HG03442 (cell line): ENCODE measurements at regions not wholly inside any gene's neighbourhood (a gene's known extent, or its start where the extent isn't known, plus 50 kb on each side); places are given as distances from the start of the nearest gene placed in this dataset.
"Not testable (repeated sequence)": the region's sequence is repeated elsewhere in the genome, so short reads cannot be mapped to it uniquely, and the experiment has no call there.

Source experiments
- ATAC-seq: cut with Tn5 transposase; IDR thresholded peaks from one replicate; pipeline ENCODE4 v1.9.1; 2021; ENCODE audit warnings: mild to moderate bottlenecking, moderate library complexity; ENCODE audit not compliant: unreplicated experiment

DNA sequence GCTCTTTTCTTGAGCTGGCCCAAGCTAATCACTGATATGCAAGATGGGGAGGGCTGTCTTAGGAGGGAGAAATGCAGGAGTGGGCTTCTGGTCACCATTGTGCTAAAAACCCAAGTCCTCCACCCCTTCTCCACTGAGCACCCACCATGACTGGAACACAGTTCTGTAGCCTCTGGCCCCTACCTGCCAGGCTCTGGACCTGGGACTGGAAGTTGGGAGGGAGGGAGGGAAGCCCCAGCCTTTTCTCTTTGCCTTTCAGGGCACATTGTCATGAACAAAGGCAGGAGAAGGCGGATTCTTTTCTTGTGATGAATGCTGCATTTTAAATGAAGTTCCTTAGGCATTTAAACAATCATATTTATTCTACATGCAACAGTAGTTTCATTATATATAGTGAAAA is 559.1 kb upstream of the TRPC7 start:
- ATAC-seq, result no peak

DNA sequence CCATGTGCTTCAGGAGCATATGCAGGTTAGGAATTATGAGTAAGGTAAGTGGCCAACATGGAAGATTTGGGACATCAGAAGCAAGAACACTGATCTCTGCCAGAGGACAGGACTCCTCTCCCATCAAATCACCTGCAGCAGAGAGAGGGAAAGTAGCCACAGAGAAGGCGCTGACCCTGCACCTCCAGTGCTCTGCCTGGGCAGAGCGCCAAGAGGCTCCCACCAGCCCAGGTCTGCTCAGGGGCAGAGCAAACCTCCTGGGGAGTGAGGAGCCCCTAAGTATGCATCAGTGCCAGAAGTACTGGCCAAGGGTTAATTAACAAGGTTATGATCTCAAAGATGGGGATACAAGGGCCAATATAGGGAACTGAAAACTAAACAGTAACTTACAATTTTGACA is 545.3 kb upstream of the TRPC7 start:
- ATAC-seq, result no peak

DNA sequence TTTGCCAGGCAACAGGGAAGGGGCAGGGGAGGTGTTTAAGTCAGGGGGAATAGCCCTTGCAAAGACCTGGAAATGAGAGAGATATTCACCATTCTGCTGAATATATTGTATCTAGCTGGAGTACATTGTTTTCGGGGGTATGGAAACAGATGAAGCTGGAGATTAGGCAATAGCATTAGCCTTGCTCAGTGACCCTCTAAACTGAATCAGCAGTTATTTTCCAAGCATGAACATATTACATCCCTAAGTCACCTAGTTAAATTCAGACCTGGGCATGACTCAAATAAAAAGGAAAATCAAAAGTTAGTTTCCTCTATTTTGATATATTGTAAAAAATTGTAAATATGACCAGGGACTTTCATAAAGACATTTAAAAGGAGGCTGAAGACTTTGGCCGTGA is 544.6 kb upstream of the TRPC7 start:
- no peak for ATAC-seq

DNA sequence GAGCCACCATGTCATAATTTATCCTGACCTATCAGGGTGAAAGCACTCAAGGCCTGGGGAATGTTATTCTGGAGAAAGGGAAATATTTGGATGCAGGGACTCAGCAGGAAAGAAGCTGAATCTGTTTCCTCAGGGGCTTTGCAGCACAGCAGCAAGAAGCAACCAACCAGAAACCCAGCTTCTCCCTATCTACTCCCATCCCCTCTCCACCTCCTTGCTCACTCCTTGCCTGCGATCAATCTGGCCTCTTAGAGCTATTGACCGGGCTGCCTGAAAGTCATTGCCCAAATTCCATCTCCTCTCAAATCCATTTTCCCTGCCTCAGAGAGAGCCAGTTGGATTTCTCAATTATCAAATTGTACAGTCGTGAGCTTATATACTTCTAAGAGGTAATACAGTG is 542.0 kb upstream of the TRPC7 start:
- ATAC-seq, result no peak

DNA sequence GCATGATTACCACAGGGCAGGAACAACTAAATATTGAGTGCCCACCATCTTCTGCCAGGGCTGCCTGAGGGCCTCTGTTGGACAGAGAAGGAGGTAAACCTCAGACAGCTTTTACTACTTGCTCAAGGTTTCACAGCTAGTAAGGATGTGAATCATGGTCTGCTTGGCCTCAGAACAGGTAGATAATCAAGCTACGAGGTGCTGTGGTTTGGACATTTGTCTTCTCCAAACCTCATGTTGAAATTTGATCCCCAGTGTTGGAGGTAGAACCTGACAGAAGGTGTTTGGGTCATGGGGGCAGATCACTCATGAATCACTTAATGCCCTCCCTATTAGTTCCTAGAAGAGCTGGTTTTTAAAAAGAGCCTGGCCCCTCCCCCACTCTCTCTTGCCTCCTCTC is 541.2 kb upstream of the TRPC7 start:
- ATAC-seq, result no peak

DNA sequence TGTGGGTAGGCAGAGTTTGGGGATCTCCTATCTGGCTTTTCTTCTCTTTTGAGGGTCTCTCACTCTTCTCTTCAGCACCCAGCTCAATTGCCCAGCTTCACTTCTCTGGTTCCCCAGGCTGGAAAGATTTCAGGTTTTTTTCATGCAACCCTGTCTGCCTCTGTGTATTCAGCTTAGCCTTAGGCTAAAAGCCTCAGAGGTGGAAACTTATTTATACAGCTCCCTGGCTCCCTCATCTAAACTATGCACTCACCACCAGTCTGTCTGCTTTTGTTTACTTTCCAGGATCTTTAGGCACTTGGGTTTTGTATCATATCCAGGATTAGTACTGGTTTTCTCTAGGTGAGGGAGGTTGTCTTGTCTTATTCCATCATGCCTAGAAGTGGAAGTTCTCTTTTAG is 540.2 kb upstream of the TRPC7 start:
- no peak for ATAC-seq

DNA sequence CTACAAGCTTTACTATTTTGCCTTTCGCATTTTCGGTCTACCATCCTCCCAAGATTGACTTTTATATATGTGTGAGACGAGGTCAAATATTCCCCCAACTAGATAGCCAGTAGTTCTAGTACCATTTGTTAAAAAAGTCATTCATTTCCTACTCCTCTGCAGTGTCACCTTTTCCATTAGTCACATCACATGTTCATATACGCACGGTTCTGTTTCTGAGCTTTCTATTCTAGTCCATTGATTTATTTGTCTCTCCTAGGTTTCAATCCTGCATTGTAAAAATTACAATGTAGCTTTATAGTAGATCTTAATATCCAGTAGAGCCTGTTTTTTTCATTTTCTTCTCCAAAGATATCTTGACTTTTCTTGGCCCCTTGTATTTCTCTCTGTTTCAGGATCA is 528.7 kb upstream of the TRPC7 start:
- ATAC-seq, result no peak

DNA sequence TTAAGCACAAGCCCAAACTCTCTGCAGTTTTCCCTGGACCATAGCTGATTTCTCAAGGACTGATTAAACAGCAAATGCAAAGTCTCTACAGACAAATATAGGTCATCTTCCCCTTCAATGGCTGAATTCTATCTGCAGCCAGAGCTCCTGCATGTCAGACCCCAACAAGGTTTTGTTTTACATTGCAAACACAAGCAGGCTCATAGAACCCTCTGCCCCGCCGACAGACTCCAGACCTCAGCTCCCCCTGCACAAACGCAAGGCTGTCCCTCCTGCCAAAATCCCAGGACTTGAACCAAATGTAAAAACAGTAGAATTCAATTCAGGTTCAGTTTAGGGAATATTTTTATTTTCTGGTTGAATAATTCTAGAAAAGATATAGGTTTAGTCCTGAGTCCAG is 526.7 kb upstream of the TRPC7 start:
- ATAC-seq, result no peak

DNA sequence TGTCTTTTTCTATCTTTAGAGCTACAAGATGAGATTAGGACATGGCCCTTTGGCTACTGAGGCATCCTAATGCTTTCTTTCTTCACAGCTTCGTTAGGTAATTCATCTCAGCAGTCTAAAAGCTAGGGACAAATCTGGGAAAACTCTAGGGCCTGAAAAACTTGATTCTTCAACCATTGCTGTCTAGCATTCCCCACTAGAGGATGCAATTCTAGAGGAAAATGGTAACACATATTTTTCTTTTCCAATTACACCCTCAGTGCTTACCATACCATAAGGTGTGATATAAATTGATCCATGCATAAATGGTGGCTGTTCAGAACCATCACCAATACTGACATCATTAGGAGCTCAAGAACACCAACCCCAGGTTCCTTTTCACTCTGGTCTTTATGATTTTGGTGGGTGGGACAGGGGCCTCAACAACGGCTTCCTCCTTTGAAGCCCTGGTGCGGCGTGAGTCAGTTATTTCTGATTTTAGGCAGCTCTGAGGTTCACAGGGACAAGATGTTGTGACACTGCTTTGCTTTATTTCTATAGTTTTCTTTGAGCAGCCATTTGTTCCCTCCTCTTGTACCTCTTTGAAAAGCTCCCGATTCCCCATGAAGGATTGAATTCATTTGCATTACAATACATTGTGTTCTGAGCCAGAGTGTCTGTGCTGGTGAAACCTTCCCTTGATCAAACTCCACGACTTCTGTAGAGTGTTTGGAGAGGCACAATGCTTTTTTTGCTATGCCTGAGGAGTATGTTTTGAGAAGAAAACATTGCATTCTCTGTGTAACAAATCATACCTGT is 526.0 kb upstream of the TRPC7 start:
- ATAC-seq, result no peak

DNA sequence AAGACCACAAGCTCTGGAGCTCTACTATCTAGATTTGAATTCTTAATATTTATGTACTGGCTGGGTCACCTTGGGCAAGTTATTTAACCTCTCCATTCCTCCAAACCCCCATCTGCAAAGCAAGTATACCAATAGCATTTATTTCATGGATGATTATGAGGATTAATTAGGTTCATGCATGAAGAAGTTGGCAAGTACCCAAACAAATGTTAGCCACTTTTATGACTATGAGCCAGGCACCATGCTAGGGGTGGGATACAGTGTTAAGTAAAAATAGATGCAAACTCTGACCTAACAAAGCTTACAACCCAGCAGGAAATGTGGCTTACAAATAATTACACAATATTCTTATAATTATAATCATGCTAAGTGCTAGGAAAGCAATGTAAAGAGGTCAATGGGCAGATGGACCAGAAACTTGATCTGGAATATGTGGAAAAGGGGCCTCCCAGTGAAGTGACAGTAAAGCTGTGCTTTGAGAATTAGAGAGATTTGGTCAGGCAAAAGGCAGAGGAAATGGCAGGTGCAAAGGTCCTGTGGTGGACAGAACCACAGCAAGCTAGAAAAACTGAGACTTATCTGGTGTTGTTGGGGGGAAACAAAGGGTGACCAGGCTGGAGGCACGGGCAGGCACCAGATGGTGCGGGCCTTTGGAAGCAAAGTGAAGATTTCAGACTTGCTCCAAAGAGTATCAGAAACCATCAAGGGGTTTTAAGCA is 525.2 kb upstream of the TRPC7 start:
- no peak for ATAC-seq

DNA sequence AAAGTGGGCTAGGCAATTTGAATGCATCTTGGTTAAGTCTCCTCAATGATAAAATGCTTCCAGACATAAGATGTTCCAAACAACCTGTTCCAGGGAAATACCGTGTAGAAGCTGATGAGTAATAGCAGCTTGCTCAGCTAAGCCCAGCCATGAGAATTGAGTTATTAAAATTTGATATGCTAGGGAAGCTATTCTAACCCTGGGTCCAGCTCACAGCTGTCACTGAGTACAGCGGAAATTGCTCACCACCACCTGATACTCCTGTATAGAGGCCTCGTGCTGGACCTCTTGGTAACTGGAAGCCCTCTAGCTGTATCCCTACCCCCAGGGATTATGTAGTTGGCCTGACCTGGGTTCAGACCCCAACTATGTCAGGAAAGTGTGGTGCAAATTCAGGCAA is 521.3 kb upstream of the TRPC7 start:
- ATAC-seq, result no peak

DNA sequence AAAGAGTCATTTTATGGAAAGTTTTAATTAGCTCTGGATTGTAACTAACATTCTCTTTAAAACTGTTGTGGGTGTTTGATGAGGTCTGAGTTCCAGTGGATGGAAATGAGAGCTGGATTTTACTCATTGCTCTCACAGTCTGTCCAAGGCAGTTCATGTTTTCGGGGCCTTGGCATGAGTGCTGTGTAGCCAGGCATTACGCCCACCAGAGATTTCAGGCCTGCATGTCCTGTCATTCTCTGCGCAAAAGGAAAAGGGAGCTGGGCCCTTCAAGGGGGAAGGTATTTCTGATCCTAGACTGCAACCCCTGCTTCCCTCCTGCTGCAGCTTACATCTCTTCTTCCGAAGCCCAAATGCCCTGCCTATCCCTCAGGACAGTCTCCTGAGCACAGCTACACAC is 499.6 kb upstream of the TRPC7 start:
- no peak for ATAC-seq

DNA sequence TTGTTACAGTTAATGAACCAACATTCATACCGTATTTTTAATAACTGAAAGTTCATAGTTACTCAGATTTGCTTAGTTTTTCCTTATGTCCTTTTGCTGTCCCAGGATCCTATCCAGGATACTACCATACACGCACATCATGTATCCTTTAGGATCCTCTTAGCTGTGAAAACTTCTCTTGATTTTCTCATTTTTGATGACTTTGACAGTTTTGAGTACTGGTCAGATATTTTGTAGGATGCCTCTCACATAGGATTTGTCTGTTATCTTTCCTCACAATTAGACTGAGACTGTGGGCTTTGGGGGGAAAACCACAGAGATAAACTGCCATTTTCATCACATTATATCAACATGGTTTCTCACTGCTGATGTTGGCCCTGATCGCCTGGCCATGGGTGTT is 491.3 kb upstream of the TRPC7 start:
- ATAC-seq, result no peak

DNA sequence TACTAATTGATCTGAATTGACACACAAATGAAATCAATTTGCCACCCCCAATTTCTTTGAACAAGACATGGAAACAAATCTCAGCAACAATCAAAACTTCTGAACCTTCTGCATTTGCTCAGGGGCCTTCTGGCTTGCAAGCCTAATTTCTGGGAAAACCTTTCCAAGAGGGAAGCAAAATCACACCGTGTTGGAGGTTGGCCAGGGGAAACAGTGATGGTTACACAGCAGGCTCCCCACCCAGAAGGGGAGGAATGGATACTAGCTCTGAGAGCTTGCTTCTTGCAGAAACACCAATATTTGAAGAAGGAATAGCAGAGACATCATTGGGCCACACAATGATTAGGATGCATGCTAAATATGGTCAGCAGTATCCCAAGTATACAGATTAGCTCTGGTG is 488.6 kb upstream of the TRPC7 start:
- ATAC-seq, result no peak

DNA sequence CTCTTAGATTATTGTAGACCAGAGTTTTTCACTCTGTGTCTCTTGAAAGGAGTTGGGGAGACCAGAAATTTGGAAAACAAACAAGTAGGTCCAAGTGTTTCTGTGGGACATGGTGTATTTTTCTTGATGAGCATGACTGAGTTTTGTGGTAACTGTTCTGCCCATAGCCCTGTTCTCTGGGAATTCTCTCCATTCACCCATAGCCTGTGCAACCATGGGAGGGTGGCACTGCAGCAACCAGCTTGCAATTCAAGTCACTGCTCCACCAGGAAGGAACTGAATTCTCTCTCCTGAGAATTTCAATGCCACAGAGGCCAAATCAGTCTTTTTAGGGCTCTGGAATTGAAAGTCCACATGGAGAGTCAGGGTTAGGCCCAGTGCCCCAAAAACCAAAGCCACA is 475.3 kb upstream of the TRPC7 start:
- no peak for ATAC-seq

DNA sequence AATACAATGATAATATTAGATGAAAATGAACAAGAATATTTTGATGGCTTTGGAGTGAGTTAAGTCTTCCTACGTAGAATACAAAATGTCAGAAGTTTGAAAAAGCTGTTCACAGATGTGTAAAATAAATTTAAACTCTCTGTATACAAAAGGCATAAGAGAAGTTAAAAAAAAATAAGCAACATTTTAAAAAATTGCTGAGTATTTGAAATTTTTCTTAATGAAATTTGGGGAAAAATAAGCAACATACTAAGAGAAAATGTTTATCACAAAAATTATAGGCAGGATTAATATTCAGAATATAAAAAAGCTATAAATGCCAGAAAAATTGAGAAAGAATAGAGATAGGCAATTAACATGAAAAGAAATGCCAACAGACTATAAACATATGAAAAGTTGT is 470.7 kb upstream of the TRPC7 start:
- ATAC-seq, result no peak

DNA sequence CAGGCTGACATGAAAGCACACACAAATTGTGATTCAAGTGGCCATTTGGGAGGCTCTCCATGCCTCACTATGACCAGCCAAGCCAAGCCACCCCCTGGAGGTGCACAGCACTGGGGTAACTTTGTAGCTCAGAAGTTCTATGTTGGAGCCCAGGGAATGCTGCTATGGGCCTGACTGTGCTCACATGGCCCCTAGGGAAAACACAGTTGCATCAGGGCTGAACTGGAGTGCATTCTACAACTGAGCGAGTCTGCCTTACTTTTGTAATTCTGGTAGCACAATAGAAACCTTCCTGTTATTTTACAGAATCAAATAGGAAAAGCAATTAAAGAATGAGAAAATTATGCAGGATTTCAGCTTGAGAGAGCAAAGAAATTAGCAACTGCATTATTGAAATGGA is 455.5 kb upstream of the TRPC7 start:
- no peak for ATAC-seq

DNA sequence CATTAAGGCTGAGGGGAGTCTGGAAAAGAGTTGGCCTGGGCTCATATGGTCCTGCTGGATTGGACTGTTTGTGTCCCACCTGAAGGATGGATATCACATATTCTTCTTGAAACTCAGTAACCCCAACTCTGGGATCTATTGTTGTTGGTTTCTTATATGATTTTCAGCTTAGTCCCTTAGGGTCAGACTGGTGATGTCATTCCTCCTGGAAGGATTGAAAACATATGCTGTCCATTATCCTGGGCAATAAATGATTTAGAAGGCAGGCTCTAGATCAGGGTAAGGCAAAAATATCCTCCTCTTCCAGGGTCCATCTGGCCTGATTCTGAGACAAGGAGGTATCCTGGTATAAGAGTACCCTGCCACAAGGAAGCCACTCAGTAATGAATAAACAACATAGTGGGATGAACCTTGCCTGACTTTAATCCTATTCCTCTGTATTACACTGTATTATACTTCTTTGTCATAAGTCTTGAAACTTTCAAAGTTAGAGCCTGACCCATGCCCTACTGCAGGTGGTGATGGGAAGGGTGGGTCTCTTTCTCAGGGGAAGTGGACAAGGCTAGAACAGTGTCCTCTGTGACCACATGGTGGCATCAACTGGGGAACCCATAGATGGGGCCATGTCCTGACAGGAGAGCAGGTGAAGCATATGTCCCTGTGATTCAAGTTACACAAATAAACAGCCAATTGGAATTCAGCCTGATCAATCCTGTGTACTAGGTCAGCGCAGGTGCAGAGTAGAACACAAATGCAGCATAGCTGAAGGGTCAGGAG is 454.4 kb upstream of the TRPC7 start:
- ATAC-seq, result no peak

DNA sequence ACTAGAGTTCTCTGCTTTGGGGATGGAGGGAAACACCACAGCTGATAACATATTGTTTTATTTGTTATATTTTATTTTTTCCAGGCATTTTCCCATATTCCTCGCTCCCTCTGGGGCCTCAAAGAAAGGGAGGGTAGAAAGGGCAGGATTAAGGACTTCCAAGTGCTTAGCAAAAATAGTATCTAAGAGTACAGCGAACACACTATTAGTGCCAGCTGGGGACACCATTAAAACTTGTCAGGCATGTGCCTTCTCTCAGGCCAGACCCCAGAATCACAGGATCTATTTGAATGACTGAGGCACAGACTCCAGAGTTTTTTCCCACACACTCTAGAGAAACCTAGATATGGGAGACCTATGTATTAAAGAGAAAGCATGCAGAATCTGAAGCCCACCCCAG is 451.0 kb upstream of the TRPC7 start:
- ATAC-seq, result no peak

DNA sequence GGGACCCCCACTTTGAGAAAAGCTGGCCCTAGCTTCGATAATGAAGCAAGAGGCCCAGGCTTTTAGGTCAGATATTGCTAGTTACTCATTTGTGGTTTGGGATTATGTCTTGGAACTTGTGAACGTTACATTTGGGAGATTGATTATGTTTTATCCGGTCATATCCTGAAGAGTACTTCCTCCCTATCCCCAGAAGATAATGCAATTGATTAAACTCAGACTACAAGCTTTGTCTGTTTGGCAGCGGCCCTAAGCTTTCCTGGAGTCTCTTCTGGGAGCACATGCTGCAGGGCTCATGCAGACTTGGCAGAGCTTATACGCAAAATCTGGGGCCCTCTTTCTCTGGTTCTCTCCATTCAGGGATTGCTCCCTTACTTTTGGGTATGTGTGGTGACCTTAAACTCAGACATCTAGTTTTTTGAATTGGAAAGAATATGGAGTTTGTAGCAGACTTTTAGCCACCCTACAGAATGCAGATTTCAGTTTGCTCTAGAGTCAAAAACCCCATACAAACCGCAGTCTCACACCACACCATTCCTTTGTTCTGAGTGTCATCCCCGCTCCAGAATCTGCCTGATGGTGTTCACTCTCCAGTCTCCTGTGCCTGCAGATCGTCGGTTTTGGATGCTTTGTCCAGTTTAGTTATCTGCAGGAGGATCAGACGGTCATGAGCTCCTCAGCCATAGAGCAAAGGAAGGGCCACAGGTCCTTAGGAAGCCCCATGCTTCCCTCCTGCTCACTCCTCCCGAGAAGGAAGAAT is 449.5 kb upstream of the TRPC7 start:
- ATAC-seq, result no peak

DNA sequence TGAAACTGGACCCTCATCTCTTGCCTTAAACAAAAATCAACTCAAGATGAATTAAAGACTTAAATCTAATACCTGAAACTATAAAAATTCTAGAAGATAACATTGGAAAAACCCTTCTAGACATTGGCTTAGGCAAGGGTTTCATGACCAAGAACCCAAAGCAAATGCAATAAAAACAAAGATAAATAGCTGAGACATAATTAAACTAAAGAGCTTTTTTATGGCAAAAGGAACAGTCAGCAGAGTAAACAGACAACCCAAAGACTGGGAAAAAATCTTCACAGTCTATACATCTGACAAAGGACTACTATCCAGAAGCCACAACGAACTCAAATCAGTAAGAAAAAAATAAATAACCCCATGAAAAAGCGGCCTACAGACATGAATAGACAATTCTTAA is 446.9 kb upstream of the TRPC7 start:
- ATAC-seq, result not testable (repeated sequence)
